ENCODE measurements at regions not wholly inside any gene's neighbourhood (a gene's known extent, or its start where the extent isn't known, plus 50 kb on each side); places are given as distances from the start of the nearest gene placed in this dataset.

DNA sequence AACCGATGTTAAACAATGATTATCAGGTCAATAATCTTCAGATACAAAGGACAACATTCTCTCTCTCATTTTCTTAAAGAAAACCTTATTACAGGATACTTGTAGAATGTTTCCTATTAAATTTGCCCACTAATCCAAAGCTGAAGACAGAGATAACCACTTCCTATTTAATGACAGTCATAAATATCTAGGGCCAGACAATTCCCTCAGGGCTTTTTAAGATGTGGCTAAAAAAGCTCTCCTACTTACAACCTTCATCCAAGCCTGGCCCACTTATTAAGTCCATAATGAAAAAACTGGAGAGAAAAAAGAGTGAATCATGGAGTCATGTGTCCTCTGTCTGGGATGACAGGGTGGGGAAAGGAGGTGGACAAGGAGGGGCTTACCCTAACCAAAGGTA is 235.9 kb downstream of the KLF12 start:
- Mint-ChIP-seq H3K9me3 (no peaks in the 10 kb centered on the region), H3K27ac (no peak overlapping the region), H3K4me1 (peaks cover 10% of the 10 kb centered on the region), H3K4me3 (no peak overlapping the region), H3K27me3 (ENCODE audit: low read depth) (peaks cover 20% of the 10 kb centered on the region), H3K36me3 (no peaks in the 10 kb centered on the region)
- ATAC-seq (no peak), DNase-seq (ENCODE audit: low spot score) (no peak)
- ChIA-PET POLR2A (no interaction called here), CTCF (no interaction called here)
- TF ChIP-seq MAX (CRISPR knock-in tag; IDR thresholded peaks at IDR 0.05) = no peak
- TF ChIP-seq TEAD4 (CRISPR knock-in tag; IDR thresholded peaks at IDR 0.05) = no peak
- no peak for TF ChIP-seq GRHL2 (CRISPR knock-in tag; IDR thresholded peaks at IDR 0.05; ENCODE audit: insufficient replicate concordance, severe bottlenecking)
- no peak for TF ChIP-seq ZNF396 (CRISPR knock-in tag; IDR thresholded peaks at IDR 0.05; ENCODE audit: borderline replicate concordance)
- TF ChIP-seq EMX1 (CRISPR knock-in tag; IDR thresholded peaks at IDR 0.05) = no peak

GRCh38 chr13:73894995-73895571 is 239.1 kb downstream of the KLF12 start:
- Mint-ChIP-seq H3K27ac (no peak overlapping the region), H3K9me3 (no peaks in the 10 kb centered on the region), H3K4me1 (peaks cover 26% of the 10 kb centered on the region), H3K36me3 (no peaks in the 10 kb centered on the region), H3K27me3 (ENCODE audit: low read depth) (no peaks in the 10 kb centered on the region), H3K4me3 (no peak overlapping the region)
- ChIA-PET POLR2A (no interaction called here), CTCF (no interaction called here)
- DNase-seq (ENCODE audit: low spot score) (no peak), ATAC-seq (no peak)
- TF ChIP-seq ZNF532 (CRISPR knock-in tag; IDR thresholded peaks at IDR 0.05; ENCODE audit: borderline replicate concordance) = no peak
- no peak for TF ChIP-seq ZNF219 (CRISPR knock-in tag; IDR thresholded peaks at IDR 0.05; ENCODE audit: borderline replicate concordance)
- TF ChIP-seq, protein P1, sequence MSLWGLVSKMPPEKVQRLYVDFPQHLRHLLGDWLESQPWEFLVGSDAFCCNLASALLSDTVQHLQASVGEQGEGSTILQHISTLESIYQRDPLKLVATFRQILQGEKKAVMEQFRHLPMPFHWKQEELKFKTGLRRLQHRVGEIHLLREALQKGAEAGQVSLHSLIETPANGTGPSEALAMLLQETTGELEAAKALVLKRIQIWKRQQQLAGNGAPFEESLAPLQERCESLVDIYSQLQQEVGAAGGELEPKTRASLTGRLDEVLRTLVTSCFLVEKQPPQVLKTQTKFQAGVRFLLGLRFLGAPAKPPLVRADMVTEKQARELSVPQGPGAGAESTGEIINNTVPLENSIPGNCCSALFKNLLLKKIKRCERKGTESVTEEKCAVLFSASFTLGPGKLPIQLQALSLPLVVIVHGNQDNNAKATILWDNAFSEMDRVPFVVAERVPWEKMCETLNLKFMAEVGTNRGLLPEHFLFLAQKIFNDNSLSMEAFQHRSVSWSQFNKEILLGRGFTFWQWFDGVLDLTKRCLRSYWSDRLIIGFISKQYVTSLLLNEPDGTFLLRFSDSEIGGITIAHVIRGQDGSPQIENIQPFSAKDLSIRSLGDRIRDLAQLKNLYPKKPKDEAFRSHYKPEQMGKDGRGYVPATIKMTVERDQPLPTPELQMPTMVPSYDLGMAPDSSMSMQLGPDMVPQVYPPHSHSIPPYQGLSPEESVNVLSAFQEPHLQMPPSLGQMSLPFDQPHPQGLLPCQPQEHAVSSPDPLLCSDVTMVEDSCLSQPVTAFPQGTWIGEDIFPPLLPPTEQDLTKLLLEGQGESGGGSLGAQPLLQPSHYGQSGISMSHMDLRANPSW (CRISPR knock-in tag; conservative IDR thresholded peaks at IDR 0.05; ENCODE audit: low read depth) = no peak
- TF ChIP-seq ZNF232 (CRISPR knock-in tag; IDR thresholded peaks at IDR 0.05) = no peak
- no peak for TF ChIP-seq ZNF121 (CRISPR knock-in tag; IDR thresholded peaks at IDR 0.05)
- TF ChIP-seq, protein P2, sequence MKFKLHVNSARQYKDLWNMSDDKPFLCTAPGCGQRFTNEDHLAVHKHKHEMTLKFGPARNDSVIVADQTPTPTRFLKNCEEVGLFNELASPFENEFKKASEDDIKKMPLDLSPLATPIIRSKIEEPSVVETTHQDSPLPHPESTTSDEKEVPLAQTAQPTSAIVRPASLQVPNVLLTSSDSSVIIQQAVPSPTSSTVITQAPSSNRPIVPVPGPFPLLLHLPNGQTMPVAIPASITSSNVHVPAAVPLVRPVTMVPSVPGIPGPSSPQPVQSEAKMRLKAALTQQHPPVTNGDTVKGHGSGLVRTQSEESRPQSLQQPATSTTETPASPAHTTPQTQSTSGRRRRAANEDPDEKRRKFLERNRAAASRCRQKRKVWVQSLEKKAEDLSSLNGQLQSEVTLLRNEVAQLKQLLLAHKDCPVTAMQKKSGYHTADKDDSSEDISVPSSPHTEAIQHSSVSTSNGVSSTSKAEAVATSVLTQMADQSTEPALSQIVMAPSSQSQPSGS (CRISPR knock-in tag; IDR thresholded peaks at IDR 0.05; ENCODE audit: borderline replicate concordance, low read depth) = no peak
- TF ChIP-seq TP53 (CRISPR knock-in tag; IDR thresholded peaks at IDR 0.05) = no peak
- TF ChIP-seq, protein P3, sequence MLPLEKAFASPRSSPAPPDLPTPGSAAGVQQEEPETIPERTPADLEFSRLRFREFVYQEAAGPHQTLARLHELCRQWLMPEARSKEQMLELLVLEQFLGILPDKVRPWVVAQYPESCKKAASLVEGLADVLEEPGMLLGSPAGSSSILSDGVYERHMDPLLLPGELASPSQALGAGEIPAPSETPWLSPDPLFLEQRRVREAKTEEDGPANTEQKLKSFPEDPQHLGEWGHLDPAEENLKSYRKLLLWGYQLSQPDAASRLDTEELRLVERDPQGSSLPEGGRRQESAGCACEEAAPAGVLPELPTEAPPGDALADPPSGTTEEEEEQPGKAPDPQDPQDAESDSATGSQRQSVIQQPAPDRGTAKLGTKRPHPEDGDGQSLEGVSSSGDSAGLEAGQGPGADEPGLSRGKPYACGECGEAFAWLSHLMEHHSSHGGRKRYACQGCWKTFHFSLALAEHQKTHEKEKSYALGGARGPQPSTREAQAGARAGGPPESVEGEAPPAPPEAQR (CRISPR knock-in tag; IDR thresholded peaks at IDR 0.05) = no peak
- TF ChIP-seq MXD4 (CRISPR knock-in tag; IDR thresholded peaks at IDR 0.05; ENCODE audit: borderline replicate concordance) = no peak
- TF ChIP-seq NFATC4 (CRISPR knock-in tag; IDR thresholded peaks at IDR 0.05) = no peak
- TF ChIP-seq NR3C1 (CRISPR knock-in tag; conservative IDR thresholded peaks at IDR 0.05; ENCODE audit: low read depth) = no peak

Measured in WTC11 (cell line).